ENCODE measurements at regions not wholly inside any gene's neighbourhood (a gene's known extent, or its start where the extent isn't known, plus 50 kb on each side); places are given as distances from the start of the nearest gene placed in this dataset.

DNA sequence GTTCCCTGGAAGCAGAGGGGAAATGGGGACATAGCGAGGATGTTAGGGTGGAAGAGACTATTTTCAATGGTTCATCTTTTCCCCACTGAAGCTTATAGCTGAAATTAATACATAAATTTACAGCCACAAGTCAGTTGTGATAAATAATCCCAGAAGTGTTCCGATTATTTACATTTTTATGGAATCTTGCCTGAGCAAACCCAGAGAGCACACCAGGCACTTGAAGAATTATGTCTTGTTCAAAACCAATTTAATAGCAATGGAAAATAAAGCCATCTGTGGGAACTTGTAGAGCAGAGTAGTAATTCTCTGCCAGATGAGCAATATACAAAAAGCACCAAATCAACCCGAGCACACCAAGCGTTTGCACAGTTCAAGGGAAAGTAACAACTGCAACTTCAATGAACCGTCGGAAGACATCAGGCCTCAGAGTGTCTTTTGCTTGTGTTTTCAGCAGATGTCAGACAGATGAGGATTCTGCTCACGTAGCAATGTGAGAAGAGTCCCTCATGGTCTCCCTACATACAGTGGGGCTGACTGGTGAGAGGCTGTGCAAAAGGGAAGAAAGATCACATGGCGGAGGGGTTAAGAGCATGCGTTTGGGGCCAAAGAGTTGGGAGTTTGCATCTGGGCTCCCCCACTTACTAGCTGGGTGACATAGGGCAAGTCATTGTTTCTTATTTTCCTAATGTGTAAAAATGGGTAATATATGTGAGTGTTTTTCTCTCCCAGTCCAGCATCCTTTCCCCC, 148.7 kb upstream of the HS3ST2 start:
- no peaks in the 10 kb centered on the region; the same call in 1 of the 2 replicates for H3K36me3 ChIP-seq (ENCODE audit: insufficient read depth)
- H4K20me1 ChIP-seq (replicated peaks; ENCODE audit: insufficient read depth) = no peaks in the 10 kb centered on the region
- Mint-ChIP-seq H3K36me3 (ENCODE audit: low read depth) (no peaks in the 10 kb centered on the region), H3K4me1 (no peaks in the 10 kb centered on the region), H3K27me3 (ENCODE audit: insufficient read depth, low read depth, poor library complexity) (no peaks in the 10 kb centered on the region), H3K27ac (no peak overlapping the region), H3K4me3 (no peak overlapping the region), H3K9me3 (no peaks in the 10 kb centered on the region)
- no peaks in the 10 kb centered on the region for H3K4me1 ChIP-seq (ENCODE audit: insufficient read depth)
- H3K4me2 ChIP-seq = no peak overlapping the region
- H2AFZ ChIP-seq = peak overlapping the region; percentile 48
- no peak for DNase-seq (ENCODE audit: low spot score)
- no peaks in the 10 kb centered on the region for H3K79me2 ChIP-seq (replicated peaks; ENCODE audit: insufficient read depth)
- no peak for ATAC-seq
- peaks cover 8% of the 10 kb centered on the region; the same call in 1 of the 2 replicates for H3F3A ChIP-seq (replicated peaks; ENCODE audit: low read depth)
- H3K27ac ChIP-seq (ENCODE audit: low read depth) = no peak overlapping the region
- H3K27me3 ChIP-seq (ENCODE audit: insufficient read depth) = no peaks in the 10 kb centered on the region
- H3K9me2 ChIP-seq (ENCODE audit: insufficient read depth) = peaks cover 14% of the 10 kb centered on the region
- H3K4me3 ChIP-seq = no peak overlapping the region
- TF ChIP-seq EZH2phosphoT487 (IDR thresholded peaks at IDR 0.05; ENCODE audit: unreplicated experiment) (no peak), EZH2 (IDR thresholded peaks at IDR 0.05; ENCODE audit: low read depth, unreplicated experiment) (no peak), ZNF114 (CRISPR knock-in tag; IDR thresholded peaks at IDR 0.05) (no peak), ZNF331 (CRISPR knock-in tag; IDR thresholded peaks at IDR 0.05; ENCODE audit: low read depth) (no peak), NANOG (IDR thresholded peaks at IDR 0.05; ENCODE audit: borderline replicate concordance) (no peak), POLR2AphosphoS5 (IDR thresholded peaks at IDR 0.05; ENCODE audit: low read depth) (no peak), CREB1 (CRISPR knock-in tag; IDR thresholded peaks at IDR 0.05; ENCODE audit: low read depth) (no peak), STAT1 (IDR thresholded peaks at IDR 0.05; ENCODE audit: unreplicated experiment) (no peak), JUNB (IDR thresholded peaks at IDR 0.05; ENCODE audit: unreplicated experiment) (no peak)
- TF ChIP-seq, protein P1, sequence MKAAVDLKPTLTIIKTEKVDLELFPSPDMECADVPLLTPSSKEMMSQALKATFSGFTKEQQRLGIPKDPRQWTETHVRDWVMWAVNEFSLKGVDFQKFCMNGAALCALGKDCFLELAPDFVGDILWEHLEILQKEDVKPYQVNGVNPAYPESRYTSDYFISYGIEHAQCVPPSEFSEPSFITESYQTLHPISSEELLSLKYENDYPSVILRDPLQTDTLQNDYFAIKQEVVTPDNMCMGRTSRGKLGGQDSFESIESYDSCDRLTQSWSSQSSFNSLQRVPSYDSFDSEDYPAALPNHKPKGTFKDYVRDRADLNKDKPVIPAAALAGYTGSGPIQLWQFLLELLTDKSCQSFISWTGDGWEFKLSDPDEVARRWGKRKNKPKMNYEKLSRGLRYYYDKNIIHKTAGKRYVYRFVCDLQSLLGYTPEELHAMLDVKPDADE (IDR thresholded peaks at IDR 0.05) = no peak
- TF ChIP-seq, protein P2, sequence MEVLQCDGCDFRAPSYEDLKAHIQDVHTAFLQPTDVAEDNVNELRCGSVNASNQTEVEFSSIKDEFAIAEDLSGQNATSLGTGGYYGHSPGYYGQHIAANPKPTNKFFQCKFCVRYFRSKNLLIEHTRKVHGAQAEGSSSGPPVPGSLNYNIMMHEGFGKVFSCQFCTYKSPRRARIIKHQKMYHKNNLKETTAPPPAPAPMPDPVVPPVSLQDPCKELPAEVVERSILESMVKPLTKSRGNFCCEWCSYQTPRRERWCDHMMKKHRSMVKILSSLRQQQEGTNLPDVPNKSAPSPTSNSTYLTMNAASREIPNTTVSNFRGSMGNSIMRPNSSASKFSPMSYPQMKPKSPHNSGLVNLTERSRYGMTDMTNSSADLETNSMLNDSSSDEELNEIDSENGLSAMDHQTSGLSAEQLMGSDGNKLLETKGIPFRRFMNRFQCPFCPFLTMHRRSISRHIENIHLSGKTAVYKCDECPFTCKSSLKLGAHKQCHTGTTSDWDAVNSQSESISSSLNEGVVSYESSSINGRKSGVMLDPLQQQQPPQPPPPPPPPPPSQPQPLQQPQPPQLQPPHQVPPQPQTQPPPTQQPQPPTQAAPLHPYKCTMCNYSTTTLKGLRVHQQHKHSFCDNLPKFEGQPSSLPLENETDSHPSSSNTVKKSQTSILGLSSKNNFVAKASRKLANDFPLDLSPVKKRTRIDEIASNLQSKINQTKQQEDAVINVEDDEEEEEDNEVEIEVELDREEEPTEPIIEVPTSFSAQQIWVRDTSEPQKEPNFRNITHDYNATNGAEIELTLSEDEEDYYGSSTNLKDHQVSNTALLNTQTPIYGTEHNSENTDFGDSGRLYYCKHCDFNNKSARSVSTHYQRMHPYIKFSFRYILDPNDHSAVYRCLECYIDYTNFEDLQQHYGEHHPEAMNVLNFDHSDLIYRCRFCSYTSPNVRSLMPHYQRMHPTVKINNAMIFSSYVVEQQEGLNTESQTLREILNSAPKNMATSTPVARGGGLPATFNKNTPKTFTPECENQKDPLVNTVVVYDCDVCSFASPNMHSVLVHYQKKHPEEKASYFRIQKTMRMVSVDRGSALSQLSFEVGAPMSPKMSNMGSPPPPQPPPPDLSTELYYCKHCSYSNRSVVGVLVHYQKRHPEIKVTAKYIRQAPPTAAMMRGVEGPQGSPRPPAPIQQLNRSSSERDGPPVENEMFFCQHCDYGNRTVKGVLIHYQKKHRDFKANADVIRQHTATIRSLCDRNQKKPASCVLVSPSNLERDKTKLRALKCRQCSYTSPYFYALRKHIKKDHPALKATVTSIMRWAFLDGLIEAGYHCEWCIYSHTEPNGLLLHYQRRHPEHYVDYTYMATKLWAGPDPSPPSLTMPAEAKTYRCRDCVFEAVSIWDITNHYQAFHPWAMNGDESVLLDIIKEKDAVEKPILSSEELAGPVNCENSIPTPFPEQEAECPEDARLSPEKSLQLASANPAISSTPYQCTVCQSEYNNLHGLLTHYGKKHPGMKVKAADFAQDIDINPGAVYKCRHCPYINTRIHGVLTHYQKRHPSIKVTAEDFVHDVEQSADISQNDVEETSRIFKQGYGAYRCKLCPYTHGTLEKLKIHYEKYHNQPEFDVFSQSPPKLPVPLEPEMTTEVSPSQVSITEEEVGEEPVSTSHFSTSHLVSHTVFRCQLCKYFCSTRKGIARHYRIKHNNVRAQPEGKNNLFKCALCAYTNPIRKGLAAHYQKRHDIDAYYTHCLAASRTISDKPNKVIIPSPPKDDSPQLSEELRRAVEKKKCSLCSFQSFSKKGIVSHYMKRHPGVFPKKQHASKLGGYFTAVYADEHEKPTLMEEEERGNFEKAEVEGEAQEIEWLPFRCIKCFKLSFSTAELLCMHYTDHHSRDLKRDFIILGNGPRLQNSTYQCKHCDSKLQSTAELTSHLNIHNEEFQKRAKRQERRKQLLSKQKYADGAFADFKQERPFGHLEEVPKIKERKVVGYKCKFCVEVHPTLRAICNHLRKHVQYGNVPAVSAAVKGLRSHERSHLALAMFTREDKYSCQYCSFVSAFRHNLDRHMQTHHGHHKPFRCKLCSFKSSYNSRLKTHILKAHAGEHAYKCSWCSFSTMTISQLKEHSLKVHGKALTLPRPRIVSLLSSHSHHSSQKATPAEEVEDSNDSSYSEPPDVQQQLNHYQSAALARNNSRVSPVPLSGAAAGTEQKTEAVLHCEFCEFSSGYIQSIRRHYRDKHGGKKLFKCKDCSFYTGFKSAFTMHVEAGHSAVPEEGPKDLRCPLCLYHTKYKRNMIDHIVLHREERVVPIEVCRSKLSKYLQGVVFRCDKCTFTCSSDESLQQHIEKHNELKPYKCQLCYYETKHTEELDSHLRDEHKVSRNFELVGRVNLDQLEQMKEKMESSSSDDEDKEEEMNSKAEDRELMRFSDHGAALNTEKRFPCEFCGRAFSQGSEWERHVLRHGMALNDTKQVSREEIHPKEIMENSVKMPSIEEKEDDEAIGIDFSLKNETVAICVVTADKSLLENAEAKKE (CRISPR knock-in tag; IDR thresholded peaks at IDR 0.05) = no peak
- TF ChIP-seq, protein P3, sequence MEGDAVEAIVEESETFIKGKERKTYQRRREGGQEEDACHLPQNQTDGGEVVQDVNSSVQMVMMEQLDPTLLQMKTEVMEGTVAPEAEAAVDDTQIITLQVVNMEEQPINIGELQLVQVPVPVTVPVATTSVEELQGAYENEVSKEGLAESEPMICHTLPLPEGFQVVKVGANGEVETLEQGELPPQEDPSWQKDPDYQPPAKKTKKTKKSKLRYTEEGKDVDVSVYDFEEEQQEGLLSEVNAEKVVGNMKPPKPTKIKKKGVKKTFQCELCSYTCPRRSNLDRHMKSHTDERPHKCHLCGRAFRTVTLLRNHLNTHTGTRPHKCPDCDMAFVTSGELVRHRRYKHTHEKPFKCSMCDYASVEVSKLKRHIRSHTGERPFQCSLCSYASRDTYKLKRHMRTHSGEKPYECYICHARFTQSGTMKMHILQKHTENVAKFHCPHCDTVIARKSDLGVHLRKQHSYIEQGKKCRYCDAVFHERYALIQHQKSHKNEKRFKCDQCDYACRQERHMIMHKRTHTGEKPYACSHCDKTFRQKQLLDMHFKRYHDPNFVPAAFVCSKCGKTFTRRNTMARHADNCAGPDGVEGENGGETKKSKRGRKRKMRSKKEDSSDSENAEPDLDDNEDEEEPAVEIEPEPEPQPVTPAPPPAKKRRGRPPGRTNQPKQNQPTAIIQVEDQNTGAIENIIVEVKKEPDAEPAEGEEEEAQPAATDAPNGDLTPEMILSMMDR (conservative IDR thresholded peaks at IDR 0.05; ENCODE audit: low read depth in 2 of 2) = no peak
- TF ChIP-seq, protein P4, sequence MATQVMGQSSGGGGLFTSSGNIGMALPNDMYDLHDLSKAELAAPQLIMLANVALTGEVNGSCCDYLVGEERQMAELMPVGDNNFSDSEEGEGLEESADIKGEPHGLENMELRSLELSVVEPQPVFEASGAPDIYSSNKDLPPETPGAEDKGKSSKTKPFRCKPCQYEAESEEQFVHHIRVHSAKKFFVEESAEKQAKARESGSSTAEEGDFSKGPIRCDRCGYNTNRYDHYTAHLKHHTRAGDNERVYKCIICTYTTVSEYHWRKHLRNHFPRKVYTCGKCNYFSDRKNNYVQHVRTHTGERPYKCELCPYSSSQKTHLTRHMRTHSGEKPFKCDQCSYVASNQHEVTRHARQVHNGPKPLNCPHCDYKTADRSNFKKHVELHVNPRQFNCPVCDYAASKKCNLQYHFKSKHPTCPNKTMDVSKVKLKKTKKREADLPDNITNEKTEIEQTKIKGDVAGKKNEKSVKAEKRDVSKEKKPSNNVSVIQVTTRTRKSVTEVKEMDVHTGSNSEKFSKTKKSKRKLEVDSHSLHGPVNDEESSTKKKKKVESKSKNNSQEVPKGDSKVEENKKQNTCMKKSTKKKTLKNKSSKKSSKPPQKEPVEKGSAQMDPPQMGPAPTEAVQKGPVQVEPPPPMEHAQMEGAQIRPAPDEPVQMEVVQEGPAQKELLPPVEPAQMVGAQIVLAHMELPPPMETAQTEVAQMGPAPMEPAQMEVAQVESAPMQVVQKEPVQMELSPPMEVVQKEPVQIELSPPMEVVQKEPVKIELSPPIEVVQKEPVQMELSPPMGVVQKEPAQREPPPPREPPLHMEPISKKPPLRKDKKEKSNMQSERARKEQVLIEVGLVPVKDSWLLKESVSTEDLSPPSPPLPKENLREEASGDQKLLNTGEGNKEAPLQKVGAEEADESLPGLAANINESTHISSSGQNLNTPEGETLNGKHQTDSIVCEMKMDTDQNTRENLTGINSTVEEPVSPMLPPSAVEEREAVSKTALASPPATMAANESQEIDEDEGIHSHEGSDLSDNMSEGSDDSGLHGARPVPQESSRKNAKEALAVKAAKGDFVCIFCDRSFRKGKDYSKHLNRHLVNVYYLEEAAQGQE (IDR thresholded peaks at IDR 0.05; ENCODE audit: unreplicated experiment) = no peak
